H9 (cell line): ENCODE measurements at regions not wholly inside any gene's neighbourhood (a gene's known extent, or its start where the extent isn't known, plus 50 kb on each side); places are given as distances from the start of the nearest gene placed in this dataset.
"Not testable (repeated sequence)": the region's sequence is repeated elsewhere in the genome, so short reads cannot be mapped to it uniquely, and the experiment has no call there.

Experiments
- DNase-seq: peaks from one replicate; pipeline ENCODE4 v3.0.0-alpha.2; 2017
- H2AFZ ChIP-seq: one replicate; pipeline ENCODE4 v1.6.1; 2013; ENCODE audit warnings: mild to moderate bottlenecking, low read length, control low read depth, moderate library complexity
- H2AK5ac ChIP-seq: 2 replicates; pipeline ENCODE4 v1.6.1; 2013; ENCODE audit warnings: low read length, control low read depth, mixed read lengths; ENCODE audit not compliant: insufficient read length
- H2BK120ac ChIP-seq: one replicate; pipeline ENCODE4 v1.6.1; 2013; ENCODE audit warnings: low read depth, mild to moderate bottlenecking, low read length, control low read depth, inconsistent platforms; ENCODE audit not compliant: poor library complexity, severe bottlenecking
- H2BK12ac ChIP-seq: 2 replicates; pipeline ENCODE4 v1.6.1; 2013; ENCODE audit warnings: low read length, control low read depth, mixed read lengths, low read depth; ENCODE audit not compliant: insufficient read length
- H2BK15ac ChIP-seq: 2 replicates; pipeline ENCODE4 v1.6.1; 2013; ENCODE audit warnings: low read depth, low read length, control low read depth
- H2BK20ac ChIP-seq: one replicate; pipeline ENCODE4 v1.6.1; 2013; ENCODE audit warnings: low read depth, mild to moderate bottlenecking, low read length, control low read depth, inconsistent platforms; ENCODE audit not compliant: poor library complexity, severe bottlenecking
- H2BK5ac ChIP-seq: 2 replicates; pipeline ENCODE4 v1.6.1; 2013; ENCODE audit warnings: low read length, control low read depth, mixed read lengths; ENCODE audit not compliant: insufficient read length
- H3K14ac ChIP-seq: 2 replicates; pipeline ENCODE4 v1.6.1; 2013; ENCODE audit warnings: low read length, control low read depth; ENCODE audit not compliant: insufficient read depth
- H3K18ac ChIP-seq: 2 replicates; pipeline ENCODE4 v1.6.1; 2013; ENCODE audit warnings: low read depth, mild to moderate bottlenecking, mixed read lengths, low read length, control low read depth; ENCODE audit not compliant: insufficient read length
- H3K23ac ChIP-seq: 2 replicates; pipeline ENCODE4 v1.6.1; 2013; ENCODE audit warnings: low read length, control low read depth, mixed read lengths, low read depth; ENCODE audit not compliant: insufficient read length
- H3K23me2 ChIP-seq: 2 replicates; pipeline ENCODE4 v1.6.1; 2013; ENCODE audit warnings: low read depth, mild to moderate bottlenecking, mixed read lengths, low read length, control low read depth; ENCODE audit not compliant: insufficient read length, poor library complexity, severe bottlenecking
- H3K27ac ChIP-seq: 2 replicates; pipeline ENCODE4 v1.5.1; 2013; ENCODE audit warnings: low read length, control low read depth, mixed read lengths, low read depth; ENCODE audit not compliant: insufficient read length
- H3K27me3 ChIP-seq: 2 replicates; pipeline ENCODE4 v1.6.1; 2013; ENCODE audit warnings: low read length, control low read depth, inconsistent platforms; ENCODE audit not compliant: insufficient read depth
- H3K4ac ChIP-seq: 2 replicates; pipeline ENCODE4 v1.6.1; 2013; ENCODE audit warnings: low read depth, mild to moderate bottlenecking, control low read depth, inconsistent platforms, low read length, moderate library complexity
- H3K4me1 ChIP-seq: 2 replicates; pipeline ENCODE4 v1.6.1; 2013; ENCODE audit warnings: low read length, control low read depth, inconsistent platforms; ENCODE audit not compliant: insufficient read depth
- H3K4me2 ChIP-seq: 2 replicates; pipeline ENCODE4 v1.6.1; 2013; ENCODE audit warnings: low read length, control low read depth, mixed read lengths; ENCODE audit not compliant: insufficient read length, insufficient read depth
- H3K56ac ChIP-seq: 2 replicates; pipeline ENCODE4 v1.6.1; 2013; ENCODE audit warnings: low read depth, mild to moderate bottlenecking, mixed read lengths, low read length, control low read depth; ENCODE audit not compliant: insufficient read length
- H3K79me1 ChIP-seq: 2 replicates; pipeline ENCODE4 v1.6.1; 2013; ENCODE audit warnings: low read depth, mild to moderate bottlenecking, moderate library complexity, low read length, control low read depth, inconsistent platforms; ENCODE audit not compliant: insufficient read depth, poor library complexity, severe bottlenecking
- H3K79me2 ChIP-seq: 2 replicates; pipeline ENCODE4 v1.6.1; 2013; ENCODE audit warnings: low read length, control low read depth, inconsistent platforms; ENCODE audit not compliant: insufficient read depth
- H3K9ac ChIP-seq: 2 replicates; pipeline ENCODE4 v1.6.1; 2013; ENCODE audit warnings: low read length, control low read depth, mixed read lengths; ENCODE audit not compliant: insufficient read length; ENCODE audit errors: extremely low read depth
- H3K9me3 ChIP-seq: one replicate; pipeline ENCODE4 v1.6.1; 2013; ENCODE audit warnings: low read depth, low read length, inconsistent platforms; ENCODE audit not compliant: control insufficient read depth
- H3T11ph ChIP-seq: one replicate; pipeline ENCODE4 v1.6.1; 2013; ENCODE audit warnings: mild to moderate bottlenecking, low read length, control low read depth, inconsistent platforms
- H4K20me1 ChIP-seq: one replicate; pipeline ENCODE4 v1.6.1; 2013; ENCODE audit not compliant: control insufficient read depth, insufficient read length, insufficient read depth
- H4K5ac ChIP-seq: 2 replicates; pipeline ENCODE4 v1.6.1; 2013; ENCODE audit warnings: low read depth, mild to moderate bottlenecking, mixed read lengths, low read length, control low read depth; ENCODE audit not compliant: insufficient read length
- H4K8ac ChIP-seq: replicated peaks from 2 replicates; pipeline ENCODE4 v1.6.1; 2013; ENCODE audit warnings: low read length, control low read depth, mixed read lengths, low read depth; ENCODE audit not compliant: insufficient read length
- H4K91ac ChIP-seq: 2 replicates; pipeline ENCODE4 v1.6.1; 2013; ENCODE audit warnings: low read depth, mild to moderate bottlenecking, moderate library complexity, mixed read lengths, low read length, control low read depth; ENCODE audit not compliant: insufficient read length
- H3K27ac Mint-ChIP-seq, 3 experiments: 2 replicates in 2 of 3; 3 replicates in 1 of 3; pipeline ENCODE4 v1.8.0; 2020 to 2021; ENCODE audit warnings: mixed read lengths in 3 of 3, mild to moderate bottlenecking in 1 of 3, moderate library complexity in 1 of 3
- H3K27me3 Mint-ChIP-seq: 2 replicates; pipeline ENCODE4 v1.8.0; 2021; ENCODE audit warnings: low read depth, mild to moderate bottlenecking, moderate library complexity, mixed read lengths
- H3K36me3 Mint-ChIP-seq, 3 experiments: 2 replicates in 2 of 3; 3 replicates in 1 of 3; pipeline ENCODE4 v1.8.0; 2020 to 2021; ENCODE audit warnings: low read depth in 3 of 3, mixed read lengths in 3 of 3; ENCODE audit not compliant: insufficient read depth in 1 of 3
- H3K4me1 Mint-ChIP-seq, 2 experiments: 2 replicates each; pipeline ENCODE4 v1.8.0; 2020; ENCODE audit warnings: mixed read lengths in 2 of 2
- H3K4me3 Mint-ChIP-seq, 2 experiments: 2 replicates in 1 of 2; 3 replicates in 1 of 2; pipeline ENCODE4 v1.8.0; 2020 to 2021; ENCODE audit warnings: mild to moderate bottlenecking in 2 of 2, mixed read lengths in 2 of 2, moderate library complexity in 1 of 2
- H3K9me3 Mint-ChIP-seq, 2 experiments: 2 replicates in 1 of 2; 3 replicates in 1 of 2; pipeline ENCODE4 v1.8.0; 2020; ENCODE audit warnings: mild to moderate bottlenecking in 2 of 2, mixed read lengths in 2 of 2, moderate library complexity in 1 of 2
- WGBS: extraction: QIAGEN DNeasy Blood & Tissue Kit; methylation state at CpG from one replicate; pipeline ENCODE4 v1.1.7; 2013; ENCODE audit warnings: missing lambda C conversion rate, low lambda C conversion rate, mixed read lengths; ENCODE audit not compliant: insufficient read length; ENCODE audit errors: extremely low coverage; 5-methylcytosine and 5-hydroxymethylcytosine counted together
- TF ChIP-seq, protein P1 (sequence below): fragments of 200-600 bp; sonication (generic); conservative IDR thresholded peaks from 3 replicates; pipeline ENCODE4 v1.8.0; 2021; ENCODE audit warnings: antibody characterized with exemption, mild to moderate bottlenecking

- Histone ChIP-seq H2BK5ac (no peak overlapping the region), H2AK5ac (no peak overlapping the region), H3K4ac (no peak overlapping the region), H3K27me3 (no peaks in the 10 kb centered on the region), H3K23ac (no peak overlapping the region), H3K79me1 (no peaks in the 10 kb centered on the region), H3K4me2 (no peak overlapping the region), H2AFZ (no peak overlapping the region), H4K20me1 (no peaks in the 10 kb centered on the region), H3K14ac (no peak overlapping the region), H3K79me2 (no peaks in the 10 kb centered on the region), H2BK15ac (no peak overlapping the region), H3K23me2 (no peaks in the 10 kb centered on the region), H2BK12ac (no peak overlapping the region), H3K9me3 (no peaks in the 10 kb centered on the region), H3K27ac (no peak overlapping the region), H3K9ac (no peak overlapping the region), H3T11ph (no peak overlapping the region), H2BK20ac (no peak overlapping the region), H2BK120ac (no peak overlapping the region), H4K91ac (no peak overlapping the region), H3K56ac (no peak overlapping the region), H4K5ac (no peak overlapping the region), H3K18ac (no peak overlapping the region), H4K8ac (no peak overlapping the region), H3K4me1 (no peaks in the 10 kb centered on the region)
- no peak overlapping the region for H3K27ac Mint-ChIP-seq
- TF ChIP-seq, protein P1, sequence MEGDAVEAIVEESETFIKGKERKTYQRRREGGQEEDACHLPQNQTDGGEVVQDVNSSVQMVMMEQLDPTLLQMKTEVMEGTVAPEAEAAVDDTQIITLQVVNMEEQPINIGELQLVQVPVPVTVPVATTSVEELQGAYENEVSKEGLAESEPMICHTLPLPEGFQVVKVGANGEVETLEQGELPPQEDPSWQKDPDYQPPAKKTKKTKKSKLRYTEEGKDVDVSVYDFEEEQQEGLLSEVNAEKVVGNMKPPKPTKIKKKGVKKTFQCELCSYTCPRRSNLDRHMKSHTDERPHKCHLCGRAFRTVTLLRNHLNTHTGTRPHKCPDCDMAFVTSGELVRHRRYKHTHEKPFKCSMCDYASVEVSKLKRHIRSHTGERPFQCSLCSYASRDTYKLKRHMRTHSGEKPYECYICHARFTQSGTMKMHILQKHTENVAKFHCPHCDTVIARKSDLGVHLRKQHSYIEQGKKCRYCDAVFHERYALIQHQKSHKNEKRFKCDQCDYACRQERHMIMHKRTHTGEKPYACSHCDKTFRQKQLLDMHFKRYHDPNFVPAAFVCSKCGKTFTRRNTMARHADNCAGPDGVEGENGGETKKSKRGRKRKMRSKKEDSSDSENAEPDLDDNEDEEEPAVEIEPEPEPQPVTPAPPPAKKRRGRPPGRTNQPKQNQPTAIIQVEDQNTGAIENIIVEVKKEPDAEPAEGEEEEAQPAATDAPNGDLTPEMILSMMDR = no peak
- no peaks in the 10 kb centered on the region for H3K4me1 Mint-ChIP-seq
- H3K4me3 Mint-ChIP-seq = no peak overlapping the region
- H3K27me3 Mint-ChIP-seq = no peaks in the 10 kb centered on the region
- no peak for DNase-seq
- H3K36me3 Mint-ChIP-seq = no peaks in the 10 kb centered on the region
- H3K9me3 Mint-ChIP-seq = no peaks in the 10 kb centered on the region; a peak in 2 of 5 replicates
- no CpG with 5 or more reads among the region's 1 CpG for WGBS
Observed at GRCh38 chr1:119210296-119210649, 69.8 kb upstream of the WARS2 start.

- not testable (repeated sequence) for H2BK5ac ChIP-seq, H3K18ac ChIP-seq, H2BK120ac ChIP-seq, H2AFZ ChIP-seq, H3K56ac ChIP-seq, H3K4me3 Mint-ChIP-seq, H3K27ac Mint-ChIP-seq, H3K4me1 Mint-ChIP-seq, H4K5ac ChIP-seq, H4K8ac ChIP-seq, H2BK12ac ChIP-seq, H3K79me2 ChIP-seq, H3K23me2 ChIP-seq, H3K14ac ChIP-seq, H3K27me3 ChIP-seq, H3K4me2 ChIP-seq, DNase-seq, H3K9ac ChIP-seq, H3T11ph ChIP-seq, H3K79me1 ChIP-seq, H2BK20ac ChIP-seq, H3K4me1 ChIP-seq, H2AK5ac ChIP-seq, H3K27me3 Mint-ChIP-seq, H2BK15ac ChIP-seq, H3K9me3 Mint-ChIP-seq, H3K9me3 ChIP-seq, H4K91ac ChIP-seq, H4K20me1 ChIP-seq, H3K27ac ChIP-seq, H3K4ac ChIP-seq, H3K23ac ChIP-seq, H3K36me3 Mint-ChIP-seq
- no CpG with 5 or more reads among the region's 1 CpG for WGBS
Observed at GRCh38 chr1:119213213-119213612, 72.8 kb upstream of the WARS2 start.
